Chondrocyte (in vitro differentiated cells): ENCODE measurements at regions not wholly inside any gene's neighbourhood (a gene's known extent, or its start where the extent isn't known, plus 50 kb on each side); places are given as distances from the start of the nearest gene placed in this dataset.

Source experiments
- DNase-seq: peaks from one replicate; pipeline ENCODE4 v3.0.0; 2021; ENCODE audit warnings: mixed read lengths, low spot score
- H3K27ac Mint-ChIP-seq: one replicate; pipeline ENCODE4 v1.8.0; 2021; ENCODE audit warnings: mild to moderate bottlenecking, moderate library complexity, mixed read lengths; ENCODE audit not compliant: unreplicated experiment
- H3K27me3 Mint-ChIP-seq: 2 replicates; pipeline ENCODE4 v1.8.0; 2021; ENCODE audit warnings: low read depth, mixed read lengths
- H3K36me3 Mint-ChIP-seq: 2 replicates; pipeline ENCODE4 v1.8.0; 2021; ENCODE audit warnings: low read depth, mixed read lengths
- H3K4me1 Mint-ChIP-seq: 2 replicates; pipeline ENCODE4 v1.8.0; 2021; ENCODE audit warnings: low read depth, mild to moderate bottlenecking, mixed read lengths
- H3K4me3 Mint-ChIP-seq: one replicate; pipeline ENCODE4 v1.8.0; 2021; ENCODE audit warnings: mild to moderate bottlenecking, moderate library complexity, mixed read lengths; ENCODE audit not compliant: unreplicated experiment
- H3K9me3 Mint-ChIP-seq: 2 replicates; pipeline ENCODE4 v1.8.0; 2021; ENCODE audit warnings: low read depth, mixed read lengths
- TF ChIP-seq, protein P1 (sequence below): fragments of 200-600 bp; sonication (generic); IDR thresholded peaks from 2 replicates; pipeline ENCODE4 v1.5.0; 2021; ENCODE audit warnings: antibody characterized with exemption, mild to moderate bottlenecking, moderate library complexity

DNA sequence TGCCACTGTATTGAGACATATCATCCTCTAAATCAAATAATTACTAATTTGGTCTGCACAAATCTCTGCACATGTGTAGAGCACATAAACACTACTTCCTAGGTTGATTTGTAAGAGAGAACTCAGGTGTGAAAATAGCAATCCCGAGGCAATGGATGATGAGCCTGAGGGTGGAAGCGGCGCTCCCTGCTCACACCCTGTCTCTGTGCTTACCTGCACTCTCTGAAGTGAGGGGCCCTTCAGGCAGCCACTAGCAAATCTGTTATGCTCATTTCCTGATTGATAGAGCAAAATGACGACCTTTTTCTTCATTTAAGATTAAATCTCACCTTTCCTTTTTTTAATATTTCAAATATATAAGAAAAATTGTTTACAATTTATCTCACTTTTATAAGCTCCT lies 1995.7 kb upstream of the AGA start:
- no peak overlapping the region for H3K27ac Mint-ChIP-seq
- peaks cover 12% of the 10 kb centered on the region for H3K4me1 Mint-ChIP-seq
- H3K27me3 Mint-ChIP-seq, result no peaks in the 10 kb centered on the region
- no peaks in the 10 kb centered on the region for H3K9me3 Mint-ChIP-seq
- no peak overlapping the region for H3K4me3 Mint-ChIP-seq
- DNase-seq, result no peak
- no peaks in the 10 kb centered on the region for H3K36me3 Mint-ChIP-seq
- TF ChIP-seq, protein P1, sequence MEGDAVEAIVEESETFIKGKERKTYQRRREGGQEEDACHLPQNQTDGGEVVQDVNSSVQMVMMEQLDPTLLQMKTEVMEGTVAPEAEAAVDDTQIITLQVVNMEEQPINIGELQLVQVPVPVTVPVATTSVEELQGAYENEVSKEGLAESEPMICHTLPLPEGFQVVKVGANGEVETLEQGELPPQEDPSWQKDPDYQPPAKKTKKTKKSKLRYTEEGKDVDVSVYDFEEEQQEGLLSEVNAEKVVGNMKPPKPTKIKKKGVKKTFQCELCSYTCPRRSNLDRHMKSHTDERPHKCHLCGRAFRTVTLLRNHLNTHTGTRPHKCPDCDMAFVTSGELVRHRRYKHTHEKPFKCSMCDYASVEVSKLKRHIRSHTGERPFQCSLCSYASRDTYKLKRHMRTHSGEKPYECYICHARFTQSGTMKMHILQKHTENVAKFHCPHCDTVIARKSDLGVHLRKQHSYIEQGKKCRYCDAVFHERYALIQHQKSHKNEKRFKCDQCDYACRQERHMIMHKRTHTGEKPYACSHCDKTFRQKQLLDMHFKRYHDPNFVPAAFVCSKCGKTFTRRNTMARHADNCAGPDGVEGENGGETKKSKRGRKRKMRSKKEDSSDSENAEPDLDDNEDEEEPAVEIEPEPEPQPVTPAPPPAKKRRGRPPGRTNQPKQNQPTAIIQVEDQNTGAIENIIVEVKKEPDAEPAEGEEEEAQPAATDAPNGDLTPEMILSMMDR, result no peak

DNA sequence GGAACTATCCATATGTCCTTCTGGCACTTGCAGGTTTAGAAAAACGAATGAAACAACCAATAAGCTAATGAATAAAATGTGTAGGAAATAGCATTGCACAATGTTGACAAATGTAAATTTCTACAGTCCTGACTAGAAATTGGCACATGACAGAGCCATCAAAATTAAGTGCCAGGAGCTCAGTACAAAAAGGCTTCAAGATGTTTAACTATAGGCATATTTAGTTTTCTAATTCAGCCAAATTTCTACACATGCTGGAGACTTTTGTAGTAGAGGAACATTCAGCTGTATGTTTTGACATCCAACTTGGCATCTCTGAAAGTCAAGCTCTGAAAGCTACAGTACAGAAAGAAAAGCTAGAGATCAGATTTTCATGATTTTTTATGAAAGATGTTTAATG lies 1999.4 kb upstream of the AGA start:
- no peaks in the 10 kb centered on the region for H3K27me3 Mint-ChIP-seq
- H3K4me3 Mint-ChIP-seq, result no peak overlapping the region
- TF ChIP-seq, protein P1, result no peak
- H3K4me1 Mint-ChIP-seq, result peaks cover 12% of the 10 kb centered on the region
- H3K9me3 Mint-ChIP-seq, result peaks cover 5% of the 10 kb centered on the region
- no peak overlapping the region for H3K27ac Mint-ChIP-seq
- no peak for DNase-seq
- no peaks in the 10 kb centered on the region for H3K36me3 Mint-ChIP-seq

DNA sequence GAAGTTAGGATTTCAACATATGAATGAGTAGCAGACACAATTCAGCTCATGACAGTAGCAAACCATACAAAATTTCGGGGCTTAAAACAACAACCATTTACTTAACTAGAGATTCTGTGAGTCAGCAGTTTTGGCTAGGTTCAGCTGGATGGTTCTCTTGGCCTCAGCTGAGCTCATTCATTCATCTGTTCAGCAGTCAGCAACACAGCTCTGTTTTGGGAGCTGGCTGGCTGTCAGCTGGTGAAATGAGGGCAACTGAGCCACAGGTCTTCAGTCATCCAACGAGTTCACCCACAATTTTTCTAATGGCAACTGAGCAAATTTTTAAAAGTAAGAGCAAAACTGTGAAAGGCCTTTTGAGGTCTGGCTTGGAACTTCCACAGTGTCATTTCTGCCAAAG lies 2005.1 kb upstream of the AGA start:
- Mint-ChIP-seq H3K4me3 (no peak overlapping the region), H3K9me3 (peaks cover 5% of the 10 kb centered on the region), H3K36me3 (no peaks in the 10 kb centered on the region), H3K27ac (no peak overlapping the region), H3K27me3 (no peaks in the 10 kb centered on the region), H3K4me1 (no peaks in the 10 kb centered on the region)
- TF ChIP-seq, protein P1, result no peak
- no peak for DNase-seq

DNA sequence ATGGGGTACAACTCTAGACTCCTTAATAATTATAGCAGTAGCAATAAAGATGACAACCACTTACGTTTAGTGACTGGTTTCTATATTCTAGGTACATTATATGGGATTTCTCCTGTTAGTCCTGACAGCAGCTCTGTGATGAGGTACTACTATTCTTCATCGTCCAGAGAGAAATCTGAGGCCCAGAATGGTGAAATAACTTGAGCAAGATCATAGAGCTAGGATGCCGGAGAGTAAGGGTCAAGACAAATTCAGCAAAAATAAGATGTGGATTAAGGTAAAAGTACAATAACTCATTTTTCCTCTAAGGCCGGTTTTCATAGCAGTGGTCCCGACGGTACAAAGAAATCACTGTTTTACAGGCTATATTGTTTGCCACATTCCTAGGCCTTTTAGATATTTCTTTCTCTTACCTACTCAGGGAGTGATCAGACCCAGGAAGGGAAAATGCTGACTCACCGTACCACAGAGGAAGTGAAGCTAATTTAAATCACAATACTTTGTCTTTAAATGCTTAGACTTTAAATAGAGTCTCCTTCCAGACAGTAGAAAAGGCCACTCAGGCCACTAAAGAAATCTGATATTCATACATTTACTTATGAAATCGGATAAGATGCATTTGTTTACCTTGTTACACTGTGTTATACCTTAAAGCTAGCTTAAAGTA lies 2023.0 kb upstream of the AGA start:
- no peak overlapping the region for H3K4me3 Mint-ChIP-seq
- no peaks in the 10 kb centered on the region for H3K36me3 Mint-ChIP-seq
- H3K27ac Mint-ChIP-seq, result no peak overlapping the region
- TF ChIP-seq, protein P1, result no peak
- H3K4me1 Mint-ChIP-seq, result peaks cover 4% of the 10 kb centered on the region
- DNase-seq, result no peak
- no peaks in the 10 kb centered on the region for H3K9me3 Mint-ChIP-seq
- no peaks in the 10 kb centered on the region for H3K27me3 Mint-ChIP-seq

DNA sequence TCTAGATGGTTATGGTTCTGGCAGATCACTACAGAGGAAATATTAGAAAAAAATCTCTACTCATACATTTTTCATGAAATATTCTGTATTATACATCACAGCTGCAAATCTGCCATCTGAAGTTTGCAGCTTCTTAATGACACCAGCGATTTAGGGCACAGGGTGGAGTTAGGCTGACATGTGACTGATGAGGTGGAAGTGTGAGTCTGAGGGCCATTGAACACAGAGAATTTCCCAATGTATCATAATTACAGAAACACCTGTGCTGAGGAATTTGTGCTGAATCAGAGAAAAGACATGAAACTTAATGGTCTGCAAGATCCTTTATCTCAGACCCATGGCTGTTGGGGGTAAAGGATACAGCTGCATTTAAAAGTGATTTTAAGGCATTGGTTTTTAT lies 2025.6 kb upstream of the AGA start:
- Mint-ChIP-seq H3K27ac (no peak overlapping the region), H3K4me3 (no peak overlapping the region), H3K36me3 (no peaks in the 10 kb centered on the region)

More for the DNA sequence above, 2025.6 kb upstream of the AGA start:
- Mint-ChIP-seq H3K27me3 (no peaks in the 10 kb centered on the region), H3K4me1 (peaks cover 4% of the 10 kb centered on the region), H3K9me3 (no peaks in the 10 kb centered on the region)
- no peak for DNase-seq
- TF ChIP-seq, protein P1, result no peak
